Astrocyte (in vitro differentiated cells and primary cell): ENCODE measurements at regions not wholly inside any gene's neighbourhood (a gene's known extent, or its start where the extent isn't known, plus 50 kb on each side); places are given as distances from the start of the nearest gene placed in this dataset.

ENCODE experiments used
- DNase-seq: peaks from one replicate; pipeline ENCODE4 v3.0.0-alpha.2; 2010; ENCODE audit warnings: low read depth
- FAIRE-seq: peaks from 2 replicates; lab custom pipeline; 2011; peaks lifted over from hg19 to GRCh38; lab: Jason Lieb, UNC
- H2AFZ ChIP-seq: 2 replicates; pipeline ENCODE4 v1.6.0; 2012; ENCODE audit warnings: low read depth, low read length, inconsistent platforms
- H3K27ac ChIP-seq: 2 replicates; pipeline ENCODE4 v1.5.1; 2011; ENCODE audit warnings: low read depth, low read length, inconsistent platforms
- H3K27me3 ChIP-seq: 2 replicates; pipeline ENCODE4 v1.6.0; 2011; ENCODE audit warnings: low read length, inconsistent platforms; ENCODE audit not compliant: insufficient read depth
- H3K36me3 ChIP-seq: 2 replicates; pipeline ENCODE4 v1.5.1; 2011; ENCODE audit warnings: low read length, inconsistent platforms; ENCODE audit not compliant: insufficient read depth
- H3K4me1 ChIP-seq: 2 replicates; pipeline ENCODE4 v1.5.1; 2011; ENCODE audit warnings: low read length, inconsistent platforms; ENCODE audit not compliant: insufficient read depth
- H3K4me2 ChIP-seq: 2 replicates; pipeline ENCODE4 v1.6.0; 2012; ENCODE audit warnings: low read length, inconsistent platforms
- H3K4me3 ChIP-seq: 2 replicates; pipeline ENCODE4 v1.5.1; 2011; ENCODE audit warnings: low read depth, mild to moderate bottlenecking, low read length, inconsistent platforms; ENCODE audit not compliant: insufficient read depth
- H3K79me2 ChIP-seq: 2 replicates; pipeline ENCODE4 v1.6.0; 2012; ENCODE audit warnings: mild to moderate bottlenecking, low read length, inconsistent platforms; ENCODE audit not compliant: insufficient read depth
- H3K9ac ChIP-seq: 2 replicates; pipeline ENCODE4 v1.6.0; 2012; ENCODE audit warnings: mild to moderate bottlenecking, low read length, inconsistent platforms
- H3K9me3 ChIP-seq: 2 replicates; pipeline ENCODE4 v1.5.1; 2012; ENCODE audit warnings: low read depth, mild to moderate bottlenecking, low read length, inconsistent platforms; ENCODE audit not compliant: insufficient read depth
- H4K20me1 ChIP-seq: 2 replicates; pipeline ENCODE4 v1.6.0; 2012; ENCODE audit warnings: low read length, inconsistent platforms; ENCODE audit not compliant: insufficient read depth
- H3K27ac Mint-ChIP-seq: one replicate; pipeline ENCODE4 v1.8.0; 2021; ENCODE audit warnings: mild to moderate bottlenecking, mixed read lengths; ENCODE audit not compliant: unreplicated experiment
- H3K27me3 Mint-ChIP-seq: one replicate; pipeline ENCODE4 v1.8.0; 2021; ENCODE audit warnings: low read depth, mixed read lengths; ENCODE audit not compliant: unreplicated experiment
- H3K36me3 Mint-ChIP-seq: one replicate; pipeline ENCODE4 v1.8.0; 2021; ENCODE audit warnings: low read depth, mixed read lengths; ENCODE audit not compliant: unreplicated experiment
- H3K4me1 Mint-ChIP-seq: one replicate; pipeline ENCODE4 v1.8.0; 2021; ENCODE audit warnings: low read depth, mixed read lengths; ENCODE audit not compliant: unreplicated experiment
- H3K4me3 Mint-ChIP-seq: one replicate; pipeline ENCODE4 v1.8.0; 2021; ENCODE audit warnings: mild to moderate bottlenecking, moderate library complexity, mixed read lengths; ENCODE audit not compliant: unreplicated experiment
- H3K9me3 Mint-ChIP-seq: one replicate; pipeline ENCODE4 v1.8.0; 2021; ENCODE audit warnings: mild to moderate bottlenecking, mixed read lengths; ENCODE audit not compliant: unreplicated experiment
- EZH2 ChIP-seq: IDR thresholded peaks from 2 replicates; pipeline ENCODE4 v1.6.1; 2012; ENCODE audit warnings: mild to moderate bottlenecking, low read length, inconsistent platforms; ENCODE audit not compliant: insufficient read depth
- TF ChIP-seq, protein P1 (sequence below): IDR thresholded peaks from 2 replicates; pipeline ENCODE4 v1.5.1; 2011; ENCODE audit warnings: low read depth, mild to moderate bottlenecking, inconsistent platforms, low read length, moderate library complexity; ENCODE audit not compliant: insufficient read depth

DNA sequence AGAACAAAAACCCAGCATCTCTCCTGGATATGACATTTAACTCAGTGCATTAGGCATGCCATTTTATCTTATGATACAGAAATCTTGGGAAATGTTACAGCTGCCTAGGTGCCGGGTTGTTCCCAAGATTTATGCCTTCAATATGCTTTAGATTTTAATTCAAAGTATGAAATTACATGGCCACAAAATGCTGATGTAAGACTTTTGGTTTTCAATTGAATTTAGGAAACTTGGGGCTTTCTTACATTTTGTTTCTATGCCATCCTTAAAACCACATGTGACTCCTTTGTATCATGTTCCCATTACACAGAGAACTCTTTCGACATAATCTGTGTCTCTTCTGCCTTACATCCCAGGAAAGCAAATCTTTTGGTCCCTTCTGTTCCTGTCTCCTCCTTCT, 83.9 kb downstream of the CCNA1 start:
- Histone ChIP-seq H2AFZ (no peak overlapping the region), H3K79me2 (no peaks in the 10 kb centered on the region), H3K4me2 (no peak overlapping the region), H3K9ac (no peak overlapping the region), H3K4me3 (no peak overlapping the region), H4K20me1 (no peaks in the 10 kb centered on the region), H3K27ac (no peak overlapping the region), H3K36me3 (no peaks in the 10 kb centered on the region), H3K27me3 (no peaks in the 10 kb centered on the region), H3K4me1 (no peaks in the 10 kb centered on the region), H3K9me3 (no peaks in the 10 kb centered on the region)
- Mint-ChIP-seq H3K4me1 (peaks cover 23% of the 10 kb centered on the region), H3K4me3 (no peak overlapping the region), H3K36me3 (no peaks in the 10 kb centered on the region), H3K27ac (no peak overlapping the region), H3K9me3 (no peaks in the 10 kb centered on the region), H3K27me3 (no peaks in the 10 kb centered on the region)
- FAIRE-seq (no peak), DNase-seq (no peak)
- TF ChIP-seq, protein P1, sequence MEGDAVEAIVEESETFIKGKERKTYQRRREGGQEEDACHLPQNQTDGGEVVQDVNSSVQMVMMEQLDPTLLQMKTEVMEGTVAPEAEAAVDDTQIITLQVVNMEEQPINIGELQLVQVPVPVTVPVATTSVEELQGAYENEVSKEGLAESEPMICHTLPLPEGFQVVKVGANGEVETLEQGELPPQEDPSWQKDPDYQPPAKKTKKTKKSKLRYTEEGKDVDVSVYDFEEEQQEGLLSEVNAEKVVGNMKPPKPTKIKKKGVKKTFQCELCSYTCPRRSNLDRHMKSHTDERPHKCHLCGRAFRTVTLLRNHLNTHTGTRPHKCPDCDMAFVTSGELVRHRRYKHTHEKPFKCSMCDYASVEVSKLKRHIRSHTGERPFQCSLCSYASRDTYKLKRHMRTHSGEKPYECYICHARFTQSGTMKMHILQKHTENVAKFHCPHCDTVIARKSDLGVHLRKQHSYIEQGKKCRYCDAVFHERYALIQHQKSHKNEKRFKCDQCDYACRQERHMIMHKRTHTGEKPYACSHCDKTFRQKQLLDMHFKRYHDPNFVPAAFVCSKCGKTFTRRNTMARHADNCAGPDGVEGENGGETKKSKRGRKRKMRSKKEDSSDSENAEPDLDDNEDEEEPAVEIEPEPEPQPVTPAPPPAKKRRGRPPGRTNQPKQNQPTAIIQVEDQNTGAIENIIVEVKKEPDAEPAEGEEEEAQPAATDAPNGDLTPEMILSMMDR: no peak
- TF ChIP-seq EZH2: no peak

GRCh38 chr13:36518707-36519106, 86.4 kb downstream of the CCNA1 start:
- H3K9ac ChIP-seq: no peak overlapping the region
- TF ChIP-seq EZH2: no peak
- TF ChIP-seq, protein P1: no peak
- no peaks in the 10 kb centered on the region for H3K9me3 Mint-ChIP-seq
- DNase-seq: no peak
- no peaks in the 10 kb centered on the region for H3K9me3 ChIP-seq
- H3K27ac ChIP-seq: no peak overlapping the region
- H3K27ac Mint-ChIP-seq: no peak overlapping the region
- H3K27me3 ChIP-seq: no peaks in the 10 kb centered on the region
- H3K79me2 ChIP-seq: no peaks in the 10 kb centered on the region
- no peak overlapping the region for H3K4me2 ChIP-seq
- peaks cover 23% of the 10 kb centered on the region for H3K4me1 Mint-ChIP-seq
- H2AFZ ChIP-seq: no peak overlapping the region
- H3K4me3 ChIP-seq: no peak overlapping the region
- H3K4me1 ChIP-seq: no peaks in the 10 kb centered on the region
- no peaks in the 10 kb centered on the region for H4K20me1 ChIP-seq
- no peaks in the 10 kb centered on the region for H3K36me3 Mint-ChIP-seq
- H3K4me3 Mint-ChIP-seq: no peak overlapping the region
- H3K36me3 ChIP-seq: no peaks in the 10 kb centered on the region
- no peak for FAIRE-seq
- no peaks in the 10 kb centered on the region for H3K27me3 Mint-ChIP-seq

- TF ChIP-seq, protein P1: no peak
- no peak for TF ChIP-seq EZH2
- DNase-seq (no peak), FAIRE-seq (no peak)
- Histone ChIP-seq H3K27me3 (no peaks in the 10 kb centered on the region), H3K27ac (no peak overlapping the region), H3K36me3 (no peaks in the 10 kb centered on the region), H3K9me3 (no peaks in the 10 kb centered on the region), H4K20me1 (no peaks in the 10 kb centered on the region), H3K4me2 (no peak overlapping the region), H3K4me3 (no peak overlapping the region), H3K79me2 (no peaks in the 10 kb centered on the region), H2AFZ (no peak overlapping the region), H3K9ac (no peak overlapping the region), H3K4me1 (no peaks in the 10 kb centered on the region)
- Mint-ChIP-seq H3K27me3 (no peaks in the 10 kb centered on the region), H3K4me3 (no peak overlapping the region), H3K4me1 (peaks cover 23% of the 10 kb centered on the region), H3K9me3 (no peaks in the 10 kb centered on the region), H3K36me3 (no peaks in the 10 kb centered on the region), H3K27ac (peak overlapping the region; percentile 63)
Observed at GRCh38 chr13:36519432-36519831, 87.1 kb downstream of the CCNA1 start.
